OCI-LY7 (cell line): ENCODE measurements at regions not wholly inside any gene's neighbourhood (a gene's known extent, or its start where the extent isn't known, plus 50 kb on each side); places are given as distances from the start of the nearest gene placed in this dataset.

ENCODE experiments used
- EZH2phosphoT487 ChIP-seq: fragments of 200-600 bp; sonication (generic); IDR thresholded peaks from 2 replicates; pipeline ENCODE4 v1.6.1; 2018; ENCODE audit warnings: low read depth, borderline replicate concordance, mild to moderate bottlenecking, mixed run types, antibody characterized with exemption, low read length, moderate library complexity, mixed read lengths
- TF ChIP-seq, protein P1 (sequence below): fragments of 200-600 bp; sonication (generic); conservative IDR thresholded peaks from 2 replicates; pipeline ENCODE4 v1.5.1; 2014; ENCODE audit warnings: mild to moderate bottlenecking, antibody characterized with exemption, low read length, moderate library complexity, mixed read lengths

DNA sequence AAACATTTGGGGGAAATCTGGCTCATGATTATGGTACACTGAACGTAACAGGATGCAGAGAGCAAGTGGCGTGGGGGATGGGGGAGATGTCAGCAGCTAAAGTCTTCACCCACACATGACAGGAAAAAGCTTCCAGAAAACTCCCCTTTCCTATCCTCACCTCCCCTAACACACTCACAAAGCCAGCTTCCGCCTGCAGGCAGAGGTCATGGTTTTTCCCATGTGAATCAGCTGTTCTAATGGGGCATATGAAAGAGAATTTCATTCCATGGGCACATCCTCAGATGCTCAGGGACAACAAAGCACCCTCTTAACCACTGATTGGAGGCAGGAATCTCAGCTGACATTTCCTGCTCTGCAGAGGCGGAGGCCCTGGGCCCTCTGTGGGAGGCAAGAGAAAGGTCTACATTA, 129.1 kb downstream of the TSN start:
- TF ChIP-seq, protein P1, sequence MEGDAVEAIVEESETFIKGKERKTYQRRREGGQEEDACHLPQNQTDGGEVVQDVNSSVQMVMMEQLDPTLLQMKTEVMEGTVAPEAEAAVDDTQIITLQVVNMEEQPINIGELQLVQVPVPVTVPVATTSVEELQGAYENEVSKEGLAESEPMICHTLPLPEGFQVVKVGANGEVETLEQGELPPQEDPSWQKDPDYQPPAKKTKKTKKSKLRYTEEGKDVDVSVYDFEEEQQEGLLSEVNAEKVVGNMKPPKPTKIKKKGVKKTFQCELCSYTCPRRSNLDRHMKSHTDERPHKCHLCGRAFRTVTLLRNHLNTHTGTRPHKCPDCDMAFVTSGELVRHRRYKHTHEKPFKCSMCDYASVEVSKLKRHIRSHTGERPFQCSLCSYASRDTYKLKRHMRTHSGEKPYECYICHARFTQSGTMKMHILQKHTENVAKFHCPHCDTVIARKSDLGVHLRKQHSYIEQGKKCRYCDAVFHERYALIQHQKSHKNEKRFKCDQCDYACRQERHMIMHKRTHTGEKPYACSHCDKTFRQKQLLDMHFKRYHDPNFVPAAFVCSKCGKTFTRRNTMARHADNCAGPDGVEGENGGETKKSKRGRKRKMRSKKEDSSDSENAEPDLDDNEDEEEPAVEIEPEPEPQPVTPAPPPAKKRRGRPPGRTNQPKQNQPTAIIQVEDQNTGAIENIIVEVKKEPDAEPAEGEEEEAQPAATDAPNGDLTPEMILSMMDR, result no peak
- TF ChIP-seq EZH2phosphoT487, result no peak
